Neural cell (in vitro differentiated cells): ENCODE measurements at regions not wholly inside any gene's neighbourhood (a gene's known extent, or its start where the extent isn't known, plus 50 kb on each side); places are given as distances from the start of the nearest gene placed in this dataset.

ENCODE experiments used
- H2AFZ ChIP-seq: fragments of 200-600, 300-800 bp; sonication (generic), shearing (Covaris generic); 2 replicates; pipeline ENCODE4 v1.6.0; 2014; ENCODE audit warnings: low read depth, mild to moderate bottlenecking, antibody characterized with exemption, low read length, moderate library complexity
- H3F3A ChIP-seq: fragments of 200-600 bp; shearing (Covaris generic); 2 replicates; pipeline ENCODE4 v1.6.1; 2016; ENCODE audit warnings: mild to moderate bottlenecking, moderate library complexity, mixed read lengths, antibody characterized with exemption, low read length; ENCODE audit not compliant: insufficient read depth, poor library complexity, severe bottlenecking
- H3K27ac ChIP-seq: fragments of 200-600, 300-800 bp; sonication (generic), shearing (Covaris generic); 2 replicates; pipeline ENCODE4 v1.5.1; 2014; ENCODE audit warnings: mild to moderate bottlenecking, low read length, moderate library complexity
- H3K27me3 ChIP-seq: fragments of 300-800, 200-600 bp; sonication (generic), shearing (Covaris generic); 2 replicates; pipeline ENCODE4 v1.6.0; 2014; ENCODE audit warnings: mild to moderate bottlenecking, low read depth, low read length, moderate library complexity; ENCODE audit not compliant: insufficient read depth
- H3K36me3 ChIP-seq: fragments of 300-800, 200-600 bp; sonication (generic), shearing (Covaris generic); 2 replicates; pipeline ENCODE4 v1.5.1; 2014; ENCODE audit warnings: mild to moderate bottlenecking, antibody characterized with exemption, low read length, moderate library complexity; ENCODE audit not compliant: insufficient read depth
- H3K4me2 ChIP-seq: fragments of 300-800, 200-600 bp; sonication (generic), shearing (Covaris generic); 2 replicates; pipeline ENCODE4 v1.6.0; 2014; ENCODE audit warnings: mild to moderate bottlenecking, low read length
- H3K4me3 ChIP-seq: fragments of 300-800, 200-600 bp; sonication (generic), shearing (Covaris generic); 2 replicates; pipeline ENCODE4 v1.5.1; 2014; ENCODE audit warnings: mild to moderate bottlenecking, low read length, moderate library complexity
- H3K79me2 ChIP-seq: fragments of 200-600 bp; shearing (Covaris generic); replicated peaks from 2 replicates; pipeline ENCODE4 v1.6.0; 2014; ENCODE audit warnings: mild to moderate bottlenecking, low read length, moderate library complexity; ENCODE audit not compliant: insufficient read depth
- H3K9ac ChIP-seq: fragments of 300-800, 200-600 bp; sonication (generic), shearing (Covaris generic); 2 replicates; pipeline ENCODE4 v1.6.1; 2016; ENCODE audit warnings: mild to moderate bottlenecking, low read length, mixed read lengths
- H3K9me2 ChIP-seq: fragments of 200-600 bp; shearing (Covaris generic); 2 replicates; pipeline ENCODE4 v1.6.1; 2016; ENCODE audit warnings: mild to moderate bottlenecking, low read length, mixed read lengths; ENCODE audit not compliant: insufficient read depth
- H3K9me3 ChIP-seq: fragments of 200-600, 300-800 bp; sonication (generic), shearing (Covaris generic); 2 replicates; pipeline ENCODE4 v1.6.1; 2016; ENCODE audit warnings: mild to moderate bottlenecking, mixed run types, low read length, moderate library complexity, mixed read lengths
- H4K20me1 ChIP-seq: fragments of 200-600 bp; shearing (Covaris generic); 2 replicates; pipeline ENCODE4 v1.6.1; 2016; ENCODE audit warnings: mild to moderate bottlenecking, mixed run types; ENCODE audit not compliant: insufficient read depth
- CTCF ChIP-seq: fragments of 450-650 bp; IDR thresholded peaks from 2 replicates; pipeline ENCODE4 v1.5.1; 2014; ENCODE audit warnings: antibody characterized with exemption, mild to moderate bottlenecking, moderate library complexity; ENCODE audit not compliant: poor library complexity, severe bottlenecking
- EP300 ChIP-seq: fragments of 450-650 bp; conservative IDR thresholded peaks from 2 replicates; pipeline ENCODE4 v1.6.1; 2014; ENCODE audit warnings: antibody characterized with exemption, mild to moderate bottlenecking, moderate library complexity; ENCODE audit not compliant: poor library complexity, severe bottlenecking
- EZH2 ChIP-seq: fragments of 200-600, 300-800 bp; shearing (Covaris generic), sonication (generic); IDR thresholded peaks from 2 replicates; pipeline ENCODE4 v1.6.1; 2014; ENCODE audit warnings: antibody characterized with exemption, low read length, borderline replicate concordance, mild to moderate bottlenecking; ENCODE audit not compliant: insufficient read depth, poor library complexity, severe bottlenecking
- MXI1 ChIP-seq: fragments of 450-650 bp; conservative IDR thresholded peaks from 2 replicates; pipeline ENCODE4 v1.6.1; 2014; ENCODE audit warnings: antibody characterized with exemption, mild to moderate bottlenecking; ENCODE audit not compliant: poor library complexity, severe bottlenecking
- POLR2AphosphoS5 ChIP-seq: IDR thresholded peaks from 2 replicates; pipeline ENCODE4 v1.6.1; 2012
- RAD21 ChIP-seq: fragments of 450-650 bp; conservative IDR thresholded peaks from 2 replicates; pipeline ENCODE4 v1.6.1; 2014; ENCODE audit warnings: antibody characterized with exemption, mild to moderate bottlenecking, moderate library complexity
- SMC3 ChIP-seq: fragments of 450-650 bp; conservative IDR thresholded peaks from 2 replicates; pipeline ENCODE4 v1.6.1; 2014; ENCODE audit warnings: antibody characterized with exemption, mild to moderate bottlenecking, moderate library complexity; ENCODE audit not compliant: poor library complexity
- TAF1 ChIP-seq: IDR thresholded peaks from 2 replicates; pipeline ENCODE4 v1.6.1; 2012; ENCODE audit warnings: low read depth
- TF ChIP-seq, protein P1 (sequence below): IDR thresholded peaks from 2 replicates; pipeline ENCODE4 v1.6.1; 2012; ENCODE audit warnings: borderline replicate concordance

DNA sequence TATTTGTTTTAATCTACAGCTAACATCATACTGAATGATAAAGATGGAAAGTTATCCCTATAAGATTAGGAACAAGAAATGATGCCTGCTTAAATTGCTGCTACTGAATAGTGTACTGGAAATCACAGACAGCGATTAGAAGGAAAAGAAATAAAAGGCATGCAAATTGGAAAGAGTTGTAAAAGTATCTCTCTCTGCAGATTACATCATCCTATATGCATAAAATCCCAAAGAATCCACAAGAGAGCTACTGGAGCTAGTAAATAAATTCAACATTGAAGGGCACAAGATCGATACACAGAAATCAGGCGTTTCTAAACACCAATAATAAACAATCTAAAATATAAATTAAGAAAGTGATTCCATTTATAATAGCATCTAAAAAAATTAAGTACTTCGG, 75.3 kb upstream of the SIMC1 start:
- H3K9ac ChIP-seq: no peak overlapping the region
- no peak overlapping the region for H3K27ac ChIP-seq
- no peak overlapping the region for H3K4me3 ChIP-seq
- no peaks in the 10 kb centered on the region for H4K20me1 ChIP-seq
- H3K79me2 ChIP-seq: no peaks in the 10 kb centered on the region
- H2AFZ ChIP-seq: no peak overlapping the region
- no peaks in the 10 kb centered on the region for H3K9me3 ChIP-seq
- H3K4me2 ChIP-seq: no peak overlapping the region
- H3K27me3 ChIP-seq: no peaks in the 10 kb centered on the region
- peaks cover 5% of the 10 kb centered on the region for H3F3A ChIP-seq
- no peaks in the 10 kb centered on the region for H3K36me3 ChIP-seq
- no peaks in the 10 kb centered on the region for H3K9me2 ChIP-seq
- no peak for TF ChIP-seq EZH2
- no peak for TF ChIP-seq MXI1

DNA sequence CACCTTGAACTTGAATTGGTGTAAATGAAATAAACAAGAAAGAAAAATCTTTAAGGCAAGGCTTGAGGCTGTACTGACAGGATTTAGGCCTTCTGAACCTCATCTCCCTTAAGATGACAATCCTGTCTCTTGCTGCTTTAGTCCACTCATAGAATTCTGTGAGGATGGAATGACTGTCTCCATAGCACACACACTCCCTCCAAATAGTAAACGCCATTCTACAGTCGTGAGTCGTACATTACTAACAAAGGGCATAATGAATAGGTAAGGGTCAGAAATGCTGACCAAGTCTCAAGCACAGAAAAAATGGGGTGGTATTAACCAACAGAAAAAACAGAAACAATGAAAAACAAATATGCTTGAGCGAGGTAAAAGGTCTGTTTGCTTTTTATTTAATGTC, 71.8 kb upstream of the SIMC1 start:
- TF ChIP-seq EZH2 (no peak), TAF1 (no peak), EP300 (no peak), RAD21 (no peak), CTCF (no peak), SMC3 (no peak), MXI1 (no peak), POLR2AphosphoS5 (no peak)
- TF ChIP-seq, protein P1, sequence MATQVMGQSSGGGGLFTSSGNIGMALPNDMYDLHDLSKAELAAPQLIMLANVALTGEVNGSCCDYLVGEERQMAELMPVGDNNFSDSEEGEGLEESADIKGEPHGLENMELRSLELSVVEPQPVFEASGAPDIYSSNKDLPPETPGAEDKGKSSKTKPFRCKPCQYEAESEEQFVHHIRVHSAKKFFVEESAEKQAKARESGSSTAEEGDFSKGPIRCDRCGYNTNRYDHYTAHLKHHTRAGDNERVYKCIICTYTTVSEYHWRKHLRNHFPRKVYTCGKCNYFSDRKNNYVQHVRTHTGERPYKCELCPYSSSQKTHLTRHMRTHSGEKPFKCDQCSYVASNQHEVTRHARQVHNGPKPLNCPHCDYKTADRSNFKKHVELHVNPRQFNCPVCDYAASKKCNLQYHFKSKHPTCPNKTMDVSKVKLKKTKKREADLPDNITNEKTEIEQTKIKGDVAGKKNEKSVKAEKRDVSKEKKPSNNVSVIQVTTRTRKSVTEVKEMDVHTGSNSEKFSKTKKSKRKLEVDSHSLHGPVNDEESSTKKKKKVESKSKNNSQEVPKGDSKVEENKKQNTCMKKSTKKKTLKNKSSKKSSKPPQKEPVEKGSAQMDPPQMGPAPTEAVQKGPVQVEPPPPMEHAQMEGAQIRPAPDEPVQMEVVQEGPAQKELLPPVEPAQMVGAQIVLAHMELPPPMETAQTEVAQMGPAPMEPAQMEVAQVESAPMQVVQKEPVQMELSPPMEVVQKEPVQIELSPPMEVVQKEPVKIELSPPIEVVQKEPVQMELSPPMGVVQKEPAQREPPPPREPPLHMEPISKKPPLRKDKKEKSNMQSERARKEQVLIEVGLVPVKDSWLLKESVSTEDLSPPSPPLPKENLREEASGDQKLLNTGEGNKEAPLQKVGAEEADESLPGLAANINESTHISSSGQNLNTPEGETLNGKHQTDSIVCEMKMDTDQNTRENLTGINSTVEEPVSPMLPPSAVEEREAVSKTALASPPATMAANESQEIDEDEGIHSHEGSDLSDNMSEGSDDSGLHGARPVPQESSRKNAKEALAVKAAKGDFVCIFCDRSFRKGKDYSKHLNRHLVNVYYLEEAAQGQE: no peak
- Histone ChIP-seq H3K9me3 (no peaks in the 10 kb centered on the region), H3K36me3 (no peaks in the 10 kb centered on the region), H2AFZ (no peak overlapping the region), H3K27me3 (no peaks in the 10 kb centered on the region), H3F3A (peaks cover 5% of the 10 kb centered on the region), H4K20me1 (no peaks in the 10 kb centered on the region), H3K4me2 (no peak overlapping the region), H3K4me3 (no peak overlapping the region), H3K9ac (no peak overlapping the region), H3K79me2 (no peaks in the 10 kb centered on the region), H3K27ac (no peak overlapping the region), H3K9me2 (no peaks in the 10 kb centered on the region)

GRCh38 chr5:176167800-176168199, 70.4 kb upstream of the SIMC1 start:
- H3K27me3 ChIP-seq: no peaks in the 10 kb centered on the region
- H2AFZ ChIP-seq: no peak overlapping the region
- no peaks in the 10 kb centered on the region for H3K79me2 ChIP-seq
- no peaks in the 10 kb centered on the region for H4K20me1 ChIP-seq
- TF ChIP-seq MXI1 (no peak), EP300 (peak; percentile 80), TAF1 (no peak), EZH2 (no peak), POLR2AphosphoS5 (peak; percentile 54), CTCF (no peak), SMC3 (peak; percentile 16), RAD21 (no peak)
- TF ChIP-seq, protein P1: peak; percentile 13
- peaks cover 5% of the 10 kb centered on the region for H3F3A ChIP-seq
- H3K9me3 ChIP-seq: no peaks in the 10 kb centered on the region
- H3K36me3 ChIP-seq: no peaks in the 10 kb centered on the region
- H3K27ac ChIP-seq: peak overlapping the region; percentile 65
- peak overlapping the region; percentile 6 for H3K9ac ChIP-seq
- no peaks in the 10 kb centered on the region for H3K9me2 ChIP-seq
- H3K4me3 ChIP-seq: peak overlapping the region; percentile 13
- H3K4me2 ChIP-seq: peak overlapping the region; percentile 27
